GM12878 (cell line): ENCODE measurements at regions not wholly inside any gene's neighbourhood (a gene's known extent, or its start where the extent isn't known, plus 50 kb on each side); places are given as distances from the start of the nearest gene placed in this dataset.

Experiments used
- ATAC-seq: fragments of 200-7000 bp; cut with Tn5 transposase; 3 replicates; pipeline ENCODE4 v1.9.1; 2020; ENCODE audit warnings: mild to moderate bottlenecking, moderate library complexity
- BruUV-seq: library from RNA; stranded (reverse); fragments of 400-500 nt; replicated peaks from 2 replicates; lab custom pipeline; 2021; lab: Mats Ljungman, UMichigan
- CTCF ChIA-PET: fragments of 300-600 bp; sonication (Branson Sonifier 250); formaldehyde crosslinking; extraction: SDS; loops from one replicate; lab custom pipeline; 2021; ENCODE audit warnings: inconsistent platforms; lab: Yijun Ruan, JAX
- POLR2A ChIA-PET: fragments of 350-600 bp; formaldehyde crosslinking; extraction: SDS; loops from one replicate; lab custom pipeline; 2021; ENCODE audit warnings: inconsistent platforms; lab: Charles Lee
- RAD21 ChIA-PET: fragments of 300-600 bp; sonication (Branson Sonifier 250); formaldehyde crosslinking; loops from one replicate; lab custom pipeline; 2023; ENCODE audit warnings: antibody characterized with exemption; ENCODE audit not compliant: unreplicated experiment; lab: Charles Lee
- SMC1A ChIA-PET: fragments of 300-600 bp; sonication (Branson Sonifier 250); formaldehyde crosslinking; loops from one replicate; lab custom pipeline; 2023; ENCODE audit not compliant: unreplicated experiment, uncharacterized antibody; lab: Charles Lee
- DNase-seq: peaks from one replicate; pipeline ENCODE4 v3.0.0-alpha.2; 2011; ENCODE audit warnings: low read depth, low spot score
- FAIRE-seq: peaks from 3 replicates; lab custom pipeline; 2011; peaks lifted over from hg19 to GRCh38; lab: Jason Lieb, UNC
- H2AFZ ChIP-seq: 2 replicates; pipeline ENCODE4 v1.6.0; 2011; ENCODE audit warnings: low read depth, low read length, control low read depth; ENCODE audit not compliant: control insufficient read depth
- H3K27ac ChIP-seq: 2 replicates; pipeline ENCODE4 v1.5.1; 2011; ENCODE audit warnings: control low read depth; ENCODE audit not compliant: control insufficient read depth, insufficient read depth
- H3K27me3 ChIP-seq, 2 experiments: replicated peaks in 1 of 2; 2 replicates each; pipeline versions ENCODE4 v1.6.0 to v1.6.1; 2011; ENCODE audit warnings: low read length in 1 of 2; ENCODE audit not compliant: control insufficient read depth in 2 of 2, insufficient read depth in 2 of 2
- H3K36me3 ChIP-seq, 2 experiments: 2 replicates each; pipeline ENCODE4 v1.5.1; 2011; ENCODE audit warnings: low read length in 1 of 2; ENCODE audit not compliant: control insufficient read depth in 2 of 2, insufficient read depth in 2 of 2
- H3K4me1 ChIP-seq: 2 replicates; pipeline ENCODE4 v1.6.1; 2011; ENCODE audit warnings: mild to moderate bottlenecking, low read length, moderate library complexity, mixed read lengths; ENCODE audit not compliant: control insufficient read depth, insufficient read depth
- H3K4me2 ChIP-seq: 2 replicates; pipeline ENCODE4 v1.6.0; 2011; ENCODE audit warnings: control low read depth; ENCODE audit not compliant: control insufficient read depth, insufficient read depth
- H3K4me3 ChIP-seq: fragments of 200-600 bp; sonication (generic); 2 replicates; pipeline ENCODE4 v1.5.1; 2016
- H3K79me2 ChIP-seq: 2 replicates; pipeline ENCODE4 v1.6.0; 2011; ENCODE audit warnings: low read length; ENCODE audit not compliant: control insufficient read depth, insufficient read depth
- H3K9ac ChIP-seq: 2 replicates; pipeline ENCODE4 v1.8.0; 2011; ENCODE audit warnings: low read length, control low read depth, mixed read lengths; ENCODE audit not compliant: control insufficient read depth, insufficient read depth
- H3K9me3 ChIP-seq: replicated peaks from 3 replicates; pipeline ENCODE4 v1.5.1; 2011; ENCODE audit warnings: mild to moderate bottlenecking, low read length; ENCODE audit not compliant: control insufficient read depth, insufficient read depth
- H4K20me1 ChIP-seq: 2 replicates; pipeline ENCODE4 v1.6.0; 2011; ENCODE audit not compliant: control insufficient read depth, insufficient read depth
- ETV6 ChIP-seq, 2 experiments: fragments of 450-650 bp in 1 of 2; IDR thresholded peaks in 1 of 2; conservative IDR thresholded peaks in 1 of 2; 2 replicates each; pipeline ENCODE4 v1.6.1; 2014; ENCODE audit warnings: antibody characterized with exemption in 1 of 2, borderline replicate concordance in 1 of 2, low read depth in 1 of 2, mild to moderate bottlenecking in 1 of 2, moderate library complexity in 1 of 2
- FOS ChIP-seq: IDR thresholded peaks from 3 replicates; pipeline ENCODE4 v1.6.1; 2011; ENCODE audit warnings: borderline replicate concordance; ENCODE audit not compliant: insufficient read length; ENCODE audit errors: extremely low read depth
- WGBS: methylation state at CpG from one replicate; pipeline ENCODE4 v1.1.6; 2016; ENCODE audit warnings: low lambda C conversion rate; ENCODE audit not compliant: insufficient replicate concordance, insufficient coverage; ENCODE audit errors: missing lambda C conversion rate; 5-methylcytosine and 5-hydroxymethylcytosine counted together
- in situ Hi-C: fragments of 300-500 bp; cut with MboI; formaldehyde crosslinking; loops from 9 replicates; pipeline ENCODE4 v1.14.3; 2018; ENCODE audit warnings: mixed read lengths
- intact Hi-C: fragments of 100-400 bp; cut with micrococcal nuclease; formaldehyde crosslinking; loops from one replicate; pipeline ENCODE4 v1.14.2; 2022; ENCODE audit not compliant: unreplicated experiment
- TF ChIP-seq, protein P1 (sequence below), 3 experiments: IDR thresholded peaks in 2 of 3; conservative IDR thresholded peaks in 1 of 3; 2 replicates each; pipeline ENCODE4 v1.5.1; 2011; ENCODE audit warnings: low read depth in 3 of 3, low read length in 3 of 3, mild to moderate bottlenecking in 3 of 3, control low read depth in 2 of 3, moderate library complexity in 2 of 3, inconsistent platforms in 1 of 3, mixed read lengths in 1 of 3; ENCODE audit not compliant: control insufficient read depth in 2 of 3, insufficient read depth in 1 of 3; ENCODE audit errors: extremely low read depth in 1 of 3
- TF ChIP-seq, protein P2 (sequence below): fragments of 450-650 bp; conservative IDR thresholded peaks from 2 replicates; pipeline ENCODE4 v1.6.1; 2017; ENCODE audit warnings: mild to moderate bottlenecking, moderate library complexity

DNA sequence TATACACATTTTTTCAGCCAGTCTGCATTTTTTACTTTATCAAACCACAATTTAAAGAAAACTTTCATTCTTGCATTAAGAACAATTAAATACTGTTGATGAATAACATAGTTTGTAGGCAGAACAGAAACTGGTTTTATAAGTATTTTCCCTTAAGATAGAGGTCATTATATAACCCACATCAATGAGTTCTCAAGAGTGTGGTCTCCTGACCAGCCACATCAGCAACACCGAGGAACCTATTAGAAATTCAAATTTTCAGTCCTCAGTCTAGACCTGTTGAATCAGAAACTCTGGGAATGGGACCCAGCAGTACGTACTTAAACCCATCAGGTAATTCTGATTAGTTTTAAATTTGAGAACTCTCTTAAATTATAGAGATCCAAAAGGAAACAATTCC, 299.6 kb upstream of the ARSJ start (continued):
- TF ChIP-seq, protein P1, sequence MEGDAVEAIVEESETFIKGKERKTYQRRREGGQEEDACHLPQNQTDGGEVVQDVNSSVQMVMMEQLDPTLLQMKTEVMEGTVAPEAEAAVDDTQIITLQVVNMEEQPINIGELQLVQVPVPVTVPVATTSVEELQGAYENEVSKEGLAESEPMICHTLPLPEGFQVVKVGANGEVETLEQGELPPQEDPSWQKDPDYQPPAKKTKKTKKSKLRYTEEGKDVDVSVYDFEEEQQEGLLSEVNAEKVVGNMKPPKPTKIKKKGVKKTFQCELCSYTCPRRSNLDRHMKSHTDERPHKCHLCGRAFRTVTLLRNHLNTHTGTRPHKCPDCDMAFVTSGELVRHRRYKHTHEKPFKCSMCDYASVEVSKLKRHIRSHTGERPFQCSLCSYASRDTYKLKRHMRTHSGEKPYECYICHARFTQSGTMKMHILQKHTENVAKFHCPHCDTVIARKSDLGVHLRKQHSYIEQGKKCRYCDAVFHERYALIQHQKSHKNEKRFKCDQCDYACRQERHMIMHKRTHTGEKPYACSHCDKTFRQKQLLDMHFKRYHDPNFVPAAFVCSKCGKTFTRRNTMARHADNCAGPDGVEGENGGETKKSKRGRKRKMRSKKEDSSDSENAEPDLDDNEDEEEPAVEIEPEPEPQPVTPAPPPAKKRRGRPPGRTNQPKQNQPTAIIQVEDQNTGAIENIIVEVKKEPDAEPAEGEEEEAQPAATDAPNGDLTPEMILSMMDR (IDR thresholded peaks at IDR 0.05 in 2 of 3, conservative IDR thresholded peaks at IDR 0.05 in 1 of 3; ENCODE audit: control insufficient read depth in 2 of 3, extremely low read depth in 1 of 3, insufficient read depth in 1 of 3, low read depth in 3 of 3, low read length in 3 of 3) = no peak

DNA sequence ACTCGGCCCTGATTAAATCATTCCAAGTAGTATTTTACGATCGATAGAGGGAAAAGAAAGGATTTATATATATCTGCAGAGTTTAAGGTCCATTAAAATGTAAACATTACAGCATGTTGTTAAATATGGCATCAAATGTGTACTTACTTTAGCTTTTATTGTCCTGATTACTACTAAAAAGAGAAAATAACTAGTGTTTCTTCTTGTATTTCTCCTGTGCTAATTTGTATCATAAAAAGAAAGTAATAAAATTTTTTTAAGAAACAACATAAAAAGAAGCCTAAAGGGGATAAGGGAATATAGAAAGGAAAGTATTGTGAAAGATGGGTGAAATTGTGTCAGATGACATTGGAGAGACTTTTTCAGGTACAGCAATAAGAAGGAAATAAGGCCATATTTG, 300.3 kb upstream of the ARSJ start:
- no TSS peak for BruUV-seq
- DNase-seq (no peak), FAIRE-seq (no peak), ATAC-seq (no peak)
- SMC1A ChIA-PET = no interaction called here
- Histone ChIP-seq H3K36me3 (no peaks in the 10 kb centered on the region), H2AFZ (no peak overlapping the region)
- TF ChIP-seq FOS (no peak), ETV6 (conservative IDR thresholded peaks at IDR 0.05 in 1 of 2, IDR thresholded peaks at IDR 0.05 in 1 of 2; ENCODE audit: borderline replicate concordance in 1 of 2, low read depth in 1 of 2) (no peak)
- TF ChIP-seq, protein P2, sequence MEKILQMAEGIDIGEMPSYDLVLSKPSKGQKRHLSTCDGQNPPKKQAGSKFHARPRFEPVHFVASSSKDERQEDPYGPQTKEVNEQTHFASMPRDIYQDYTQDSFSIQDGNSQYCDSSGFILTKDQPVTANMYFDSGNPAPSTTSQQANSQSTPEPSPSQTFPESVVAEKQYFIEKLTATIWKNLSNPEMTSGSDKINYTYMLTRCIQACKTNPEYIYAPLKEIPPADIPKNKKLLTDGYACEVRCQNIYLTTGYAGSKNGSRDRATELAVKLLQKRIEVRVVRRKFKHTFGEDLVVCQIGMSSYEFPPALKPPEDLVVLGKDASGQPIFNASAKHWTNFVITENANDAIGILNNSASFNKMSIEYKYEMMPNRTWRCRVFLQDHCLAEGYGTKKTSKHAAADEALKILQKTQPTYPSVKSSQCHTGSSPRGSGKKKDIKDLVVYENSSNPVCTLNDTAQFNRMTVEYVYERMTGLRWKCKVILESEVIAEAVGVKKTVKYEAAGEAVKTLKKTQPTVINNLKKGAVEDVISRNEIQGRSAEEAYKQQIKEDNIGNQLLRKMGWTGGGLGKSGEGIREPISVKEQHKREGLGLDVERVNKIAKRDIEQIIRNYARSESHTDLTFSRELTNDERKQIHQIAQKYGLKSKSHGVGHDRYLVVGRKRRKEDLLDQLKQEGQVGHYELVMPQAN = no peak
- TF ChIP-seq, all 136 proteins: peak for 0
- in situ Hi-C loops (no loop called here), intact Hi-C loops (no loop called here)
- WGBS = 59% methylated on average over 3 of the region's 3 CpGs
- no peak overlapping the region for H3K9ac ChIP-seq
- POLR2A ChIA-PET = no interaction called here
- H3K9me3 ChIP-seq = no peaks in the 10 kb centered on the region
- CTCF ChIA-PET = no interaction called here
- no peaks in the 10 kb centered on the region for H3K79me2 ChIP-seq
- H3K4me3 ChIP-seq = no peak overlapping the region
- H4K20me1 ChIP-seq = no peaks in the 10 kb centered on the region
- H3K27ac ChIP-seq = no peak overlapping the region
- no peaks in the 10 kb centered on the region for H3K27me3 ChIP-seq
- H3K4me1 ChIP-seq = no peaks in the 10 kb centered on the region
- no peak overlapping the region for H3K4me2 ChIP-seq
- RAD21 ChIA-PET = no interaction called here
